ENCODE measurements at regions not wholly inside any gene's neighbourhood (a gene's known extent, or its start where the extent isn't known, plus 50 kb on each side); places are given as distances from the start of the nearest gene placed in this dataset.
"Not testable (repeated sequence)": the region's sequence is repeated elsewhere in the genome, so short reads cannot be mapped to it uniquely, and the experiment has no call there.

GRCh38 chr20:54980103-54980960 is 504.9 kb downstream of the DOK5 start:
- DNase-seq (ENCODE audit: low read depth in 2 of 2), result no peak

GRCh38 chr20:54950304-54950703 is 474.9 kb downstream of the DOK5 start:
- no peak for DNase-seq (ENCODE audit: low read depth in 2 of 2)

GRCh38 chr20:54941666-54942065 is 466.3 kb downstream of the DOK5 start:
- DNase-seq (ENCODE audit: low read depth in 2 of 2), result no peak

- no peak for DNase-seq (ENCODE audit: low read depth in 2 of 2)
These were observed 465.1 kb downstream of the DOK5 start for GRCh38 chr20:54940522-54940921.

GRCh38 chr20:54938707-54939106 is 463.3 kb downstream of the DOK5 start:
- no peak for DNase-seq (ENCODE audit: low read depth in 2 of 2)

- no peak for DNase-seq (ENCODE audit: low read depth in 2 of 2)
These were observed 458.0 kb downstream of the DOK5 start for GRCh38 chr20:54933212-54933904.

- no peak for DNase-seq (ENCODE audit: low read depth in 2 of 2)
These were observed 453.8 kb downstream of the DOK5 start for GRCh38 chr20:54929191-54929590.

- no peak for DNase-seq (ENCODE audit: low read depth in 2 of 2)
These were observed 453.2 kb downstream of the DOK5 start for GRCh38 chr20:54928564-54928963.

- DNase-seq (ENCODE audit: low read depth in 2 of 2), result no peak
These were observed 447.2 kb downstream of the DOK5 start for GRCh38 chr20:54922636-54923035.

GRCh38 chr20:54922096-54922495 is 446.7 kb downstream of the DOK5 start:
- DNase-seq (ENCODE audit: low read depth in 2 of 2), result no peak

GRCh38 chr20:54920491-54920890 is 445.1 kb downstream of the DOK5 start:
- DNase-seq (ENCODE audit: low read depth in 2 of 2), result no peak

GRCh38 chr20:54918993-54919392 is 443.6 kb downstream of the DOK5 start:
- not testable (repeated sequence) for DNase-seq (ENCODE audit: low read depth in 2 of 2)

GRCh38 chr20:54914995-54915394 is 439.6 kb downstream of the DOK5 start:
- no peak for DNase-seq (ENCODE audit: low read depth in 2 of 2)

GRCh38 chr20:54909702-54910101 is 434.3 kb downstream of the DOK5 start:
- no peak for DNase-seq (ENCODE audit: low read depth in 2 of 2)

GRCh38 chr20:54906134-54906533 is 430.7 kb downstream of the DOK5 start:
- not testable (repeated sequence) for DNase-seq (ENCODE audit: low read depth in 2 of 2)

- no peak for DNase-seq (ENCODE audit: low read depth in 2 of 2)
These were observed 422.4 kb downstream of the DOK5 start for GRCh38 chr20:54897787-54898186.

- DNase-seq (ENCODE audit: low read depth in 2 of 2), result no peak
These were observed 416.5 kb downstream of the DOK5 start for GRCh38 chr20:54891907-54892306.

- no peak for DNase-seq (ENCODE audit: low read depth in 2 of 2)
These were observed 404.0 kb downstream of the DOK5 start for GRCh38 chr20:54879393-54879792.

GRCh38 chr20:54875307-54875706 is 399.9 kb downstream of the DOK5 start:
- DNase-seq (ENCODE audit: low read depth in 2 of 2), result no peak

GRCh38 chr20:54874718-54875117 is 399.3 kb downstream of the DOK5 start:
- DNase-seq (ENCODE audit: low read depth in 2 of 2), result no peak

- no peak for DNase-seq (ENCODE audit: low read depth in 2 of 2)
These were observed 397.0 kb downstream of the DOK5 start for GRCh38 chr20:54872440-54872839.

GRCh38 chr20:54869765-54870164 is 394.4 kb downstream of the DOK5 start:
- no peak for DNase-seq (ENCODE audit: low read depth in 2 of 2)

- DNase-seq (ENCODE audit: low read depth in 2 of 2), result no peak
These were observed 389.9 kb downstream of the DOK5 start for GRCh38 chr20:54865273-54865672.
